ENCODE measurements at regions not wholly inside any gene's neighbourhood (a gene's known extent, or its start where the extent isn't known, plus 50 kb on each side); places are given as distances from the start of the nearest gene placed in this dataset.

GRCh38 chr15:91468871-91469580, 369.0 kb downstream of the SV2B start:
- Histone ChIP-seq H3K4me3 (ENCODE audit: low read length) (no peak overlapping the region), H3K27ac (ENCODE audit: low read length) (no peak overlapping the region), H3K9me3 (ENCODE audit: low read length) (no peaks in the 10 kb centered on the region), H3K4me2 (ENCODE audit: low read depth, low read length, poor library complexity, severe bottlenecking) (no peak overlapping the region), H3K9ac (ENCODE audit: low read length) (no peak overlapping the region), H3K4me1 (ENCODE audit: low read length) (no peaks in the 10 kb centered on the region), H2AFZ (ENCODE audit: low read length) (no peak overlapping the region), H3K27me3 (ENCODE audit: low read length) (no peaks in the 10 kb centered on the region), H4K20me1 (ENCODE audit: insufficient read depth, low read depth, low read length) (no peaks in the 10 kb centered on the region), H3K36me3 (ENCODE audit: insufficient read depth, low read length) (no peaks in the 10 kb centered on the region), H3K79me2 (ENCODE audit: low read length) (no peaks in the 10 kb centered on the region), H3K9me2 (replicated peaks; ENCODE audit: insufficient read depth, low read length) (no peaks in the 10 kb centered on the region)
- no peak for DNase-seq

GRCh38 chr15:91469632-91470567, 369.8 kb downstream of the SV2B start:
- no peak overlapping the region for H3K9ac ChIP-seq (ENCODE audit: low read length)
- H3K27ac ChIP-seq (ENCODE audit: low read length): no peak overlapping the region
- H3K9me2 ChIP-seq (replicated peaks; ENCODE audit: insufficient read depth, low read length): no peaks in the 10 kb centered on the region
- H3K4me1 ChIP-seq (ENCODE audit: low read length): no peaks in the 10 kb centered on the region
- H3K4me2 ChIP-seq (ENCODE audit: low read depth, low read length, poor library complexity, severe bottlenecking): no peak overlapping the region
- DNase-seq: no peak
- H3K27me3 ChIP-seq (ENCODE audit: low read length): no peaks in the 10 kb centered on the region
- H2AFZ ChIP-seq (ENCODE audit: low read length): no peak overlapping the region
- no peaks in the 10 kb centered on the region for H3K79me2 ChIP-seq (ENCODE audit: low read length)
- H3K36me3 ChIP-seq (ENCODE audit: insufficient read depth, low read length): no peaks in the 10 kb centered on the region
- H3K9me3 ChIP-seq (ENCODE audit: low read length): no peaks in the 10 kb centered on the region
- H3K4me3 ChIP-seq (ENCODE audit: low read length): no peak overlapping the region
- H4K20me1 ChIP-seq (ENCODE audit: insufficient read depth, low read depth, low read length): no peaks in the 10 kb centered on the region

- H3K4me1 ChIP-seq (ENCODE audit: low read length): no peaks in the 10 kb centered on the region
- no peaks in the 10 kb centered on the region for H4K20me1 ChIP-seq (ENCODE audit: insufficient read depth, low read depth, low read length)
- DNase-seq: no peak
- no peaks in the 10 kb centered on the region for H3K9me2 ChIP-seq (replicated peaks; ENCODE audit: insufficient read depth, low read length)
- H3K36me3 ChIP-seq (ENCODE audit: insufficient read depth, low read length): no peaks in the 10 kb centered on the region
- H3K27me3 ChIP-seq (ENCODE audit: low read length): no peaks in the 10 kb centered on the region
- no peak overlapping the region for H3K4me2 ChIP-seq (ENCODE audit: low read depth, low read length, poor library complexity, severe bottlenecking)
- H3K9ac ChIP-seq (ENCODE audit: low read length): no peak overlapping the region
- H3K9me3 ChIP-seq (ENCODE audit: low read length): no peaks in the 10 kb centered on the region
- H3K79me2 ChIP-seq (ENCODE audit: low read length): no peaks in the 10 kb centered on the region
- H3K4me3 ChIP-seq (ENCODE audit: low read length): no peak overlapping the region
- no peak overlapping the region for H3K27ac ChIP-seq (ENCODE audit: low read length)
- no peak overlapping the region for H2AFZ ChIP-seq (ENCODE audit: low read length)
Observed at GRCh38 chr15:91471468-91471867, 371.4 kb downstream of the SV2B start.

- Histone ChIP-seq H3K27me3 (ENCODE audit: low read length) (no peaks in the 10 kb centered on the region), H3K4me3 (ENCODE audit: low read length) (no peak overlapping the region), H3K79me2 (ENCODE audit: low read length) (no peaks in the 10 kb centered on the region), H3K36me3 (ENCODE audit: insufficient read depth, low read length) (no peaks in the 10 kb centered on the region), H4K20me1 (ENCODE audit: insufficient read depth, low read depth, low read length) (no peaks in the 10 kb centered on the region), H3K4me1 (ENCODE audit: low read length) (no peaks in the 10 kb centered on the region), H3K9me2 (replicated peaks; ENCODE audit: insufficient read depth, low read length) (no peaks in the 10 kb centered on the region), H3K9me3 (ENCODE audit: low read length) (no peaks in the 10 kb centered on the region), H3K9ac (ENCODE audit: low read length) (no peak overlapping the region), H2AFZ (ENCODE audit: low read length) (no peak overlapping the region), H3K27ac (ENCODE audit: low read length) (no peak overlapping the region), H3K4me2 (ENCODE audit: low read depth, low read length, poor library complexity, severe bottlenecking) (no peak overlapping the region)
- DNase-seq: no peak
Observed at GRCh38 chr15:91472316-91472756, 372.3 kb downstream of the SV2B start.

GRCh38 chr15:91473894-91474545, 374.0 kb downstream of the SV2B start:
- no peak overlapping the region for H3K4me2 ChIP-seq (ENCODE audit: low read depth, low read length, poor library complexity, severe bottlenecking)
- H3K36me3 ChIP-seq (ENCODE audit: insufficient read depth, low read length): no peaks in the 10 kb centered on the region
- H3K27ac ChIP-seq (ENCODE audit: low read length): no peak overlapping the region
- no peaks in the 10 kb centered on the region for H3K79me2 ChIP-seq (ENCODE audit: low read length)
- no peaks in the 10 kb centered on the region for H3K9me2 ChIP-seq (replicated peaks; ENCODE audit: insufficient read depth, low read length)
- no peak overlapping the region for H3K9ac ChIP-seq (ENCODE audit: low read length)
- no peak overlapping the region for H3K4me3 ChIP-seq (ENCODE audit: low read length)
- H2AFZ ChIP-seq (ENCODE audit: low read length): no peak overlapping the region
- DNase-seq: no peak
- H3K9me3 ChIP-seq (ENCODE audit: low read length): no peaks in the 10 kb centered on the region
- no peaks in the 10 kb centered on the region for H3K4me1 ChIP-seq (ENCODE audit: low read length)
- no peaks in the 10 kb centered on the region for H3K27me3 ChIP-seq (ENCODE audit: low read length)
- no peaks in the 10 kb centered on the region for H4K20me1 ChIP-seq (ENCODE audit: insufficient read depth, low read depth, low read length)

- no peaks in the 10 kb centered on the region for H3K27me3 ChIP-seq (ENCODE audit: low read length)
- H3K4me1 ChIP-seq (ENCODE audit: low read length): no peaks in the 10 kb centered on the region
- no peak overlapping the region for H3K9ac ChIP-seq (ENCODE audit: low read length)
- H2AFZ ChIP-seq (ENCODE audit: low read length): no peak overlapping the region
- no peak overlapping the region for H3K27ac ChIP-seq (ENCODE audit: low read length)
- H3K79me2 ChIP-seq (ENCODE audit: low read length): no peaks in the 10 kb centered on the region
- H3K4me3 ChIP-seq (ENCODE audit: low read length): no peak overlapping the region
- no peaks in the 10 kb centered on the region for H4K20me1 ChIP-seq (ENCODE audit: insufficient read depth, low read depth, low read length)
- H3K36me3 ChIP-seq (ENCODE audit: insufficient read depth, low read length): no peaks in the 10 kb centered on the region
- no peaks in the 10 kb centered on the region for H3K9me2 ChIP-seq (replicated peaks; ENCODE audit: insufficient read depth, low read length)
- no peaks in the 10 kb centered on the region for H3K9me3 ChIP-seq (ENCODE audit: low read length)
- no peak overlapping the region for H3K4me2 ChIP-seq (ENCODE audit: low read depth, low read length, poor library complexity, severe bottlenecking)
- DNase-seq: no peak
Observed at GRCh38 chr15:91476861-91477260, 376.6 kb upstream of the SLCO3A1 start.

- no peak for DNase-seq
- no peaks in the 10 kb centered on the region for H3K4me1 ChIP-seq (ENCODE audit: low read length)
- no peak overlapping the region for H3K27ac ChIP-seq (ENCODE audit: low read length)
Observed at GRCh38 chr15:91478717-91479191, 374.8 kb upstream of the SLCO3A1 start.

GRCh38 chr15:91480426-91480825, 373.1 kb upstream of the SLCO3A1 start:
- Histone ChIP-seq H3K4me1 (ENCODE audit: low read length) (peaks cover 12% of the 10 kb centered on the region), H3K4me2 (ENCODE audit: low read depth, low read length, poor library complexity, severe bottlenecking) (no peak overlapping the region), H3K4me3 (ENCODE audit: low read length) (no peak overlapping the region), H3K9ac (ENCODE audit: low read length) (no peak overlapping the region), H3K9me3 (ENCODE audit: low read length) (no peaks in the 10 kb centered on the region), H3K9me2 (replicated peaks; ENCODE audit: insufficient read depth, low read length) (no peaks in the 10 kb centered on the region), H3K27me3 (ENCODE audit: low read length) (no peaks in the 10 kb centered on the region), H2AFZ (ENCODE audit: low read length) (no peak overlapping the region), H4K20me1 (ENCODE audit: insufficient read depth, low read depth, low read length) (no peaks in the 10 kb centered on the region), H3K36me3 (ENCODE audit: insufficient read depth, low read length) (no peaks in the 10 kb centered on the region), H3K79me2 (ENCODE audit: low read length) (no peaks in the 10 kb centered on the region), H3K27ac (ENCODE audit: low read length) (no peak overlapping the region)
- no peak for DNase-seq

More at GRCh38 chr15:91478717-91479191, 374.8 kb upstream of the SLCO3A1 start:
- no peak overlapping the region for H3K4me2 ChIP-seq (ENCODE audit: low read depth, low read length, poor library complexity, severe bottlenecking)
- no peaks in the 10 kb centered on the region for H3K36me3 ChIP-seq (ENCODE audit: insufficient read depth, low read length)
- H4K20me1 ChIP-seq (ENCODE audit: insufficient read depth, low read depth, low read length): no peaks in the 10 kb centered on the region
- H3K9me3 ChIP-seq (ENCODE audit: low read length): no peaks in the 10 kb centered on the region
- no peak overlapping the region for H2AFZ ChIP-seq (ENCODE audit: low read length)
- no peaks in the 10 kb centered on the region for H3K27me3 ChIP-seq (ENCODE audit: low read length)
- no peak overlapping the region for H3K9ac ChIP-seq (ENCODE audit: low read length)
- H3K9me2 ChIP-seq (replicated peaks; ENCODE audit: insufficient read depth, low read length): no peaks in the 10 kb centered on the region
- no peak overlapping the region for H3K4me3 ChIP-seq (ENCODE audit: low read length)
- no peaks in the 10 kb centered on the region for H3K79me2 ChIP-seq (ENCODE audit: low read length)

All from Karpas-422 (cell line).